GM04503 (cell line): ENCODE measurements at regions not wholly inside any gene's neighbourhood (a gene's known extent, or its start where the extent isn't known, plus 50 kb on each side); places are given as distances from the start of the nearest gene placed in this dataset.
"Not testable (repeated sequence)": the region's sequence is repeated elsewhere in the genome, so short reads cannot be mapped to it uniquely, and the experiment has no call there.

Source experiments
- DNase-seq: peaks from one replicate; pipeline ENCODE4 v3.0.0-alpha.2; 2012; ENCODE audit warnings: low read depth

GRCh38 chr7:106749165-106749564 is 88.2 kb upstream of the CCDC71L start:
- DNase-seq = no peak

GRCh38 chr7:106750773-106751172 is 89.8 kb upstream of the CCDC71L start:
- no peak for DNase-seq

- no peak for DNase-seq
Measured at GRCh38 chr7:106752367-106752766, 91.4 kb upstream of the CCDC71L start.

- DNase-seq = not testable (repeated sequence)
Measured at GRCh38 chr7:106755024-106755423, 94.1 kb upstream of the CCDC71L start.

- DNase-seq = no peak
Measured at GRCh38 chr7:106755641-106756040, 94.7 kb upstream of the CCDC71L start.

- DNase-seq = no peak
Measured at GRCh38 chr7:106756071-106756470, 95.1 kb upstream of the CCDC71L start.

GRCh38 chr7:106756884-106757283 is 95.9 kb upstream of the CCDC71L start:
- no peak for DNase-seq

- no peak for DNase-seq
Measured at GRCh38 chr7:106757846-106758245, 96.9 kb upstream of the CCDC71L start.

- not testable (repeated sequence) for DNase-seq
Measured at GRCh38 chr7:106762845-106763244, 101.9 kb upstream of the CCDC71L start.

GRCh38 chr7:106763717-106764116 is 101.4 kb upstream of the PIK3CG start:
- DNase-seq = no peak

GRCh38 chr7:106765727-106766355 is 99.2 kb upstream of the PIK3CG start:
- no peak for DNase-seq

- DNase-seq = no peak
Measured at GRCh38 chr7:106766551-106766950, 98.5 kb upstream of the PIK3CG start.

GRCh38 chr7:106767078-106767477 is 98.0 kb upstream of the PIK3CG start:
- no peak for DNase-seq

- no peak for DNase-seq
Measured at GRCh38 chr7:106767498-106768323, 97.4 kb upstream of the PIK3CG start.

GRCh38 chr7:106768324-106768751 is 96.7 kb upstream of the PIK3CG start:
- DNase-seq = no peak

GRCh38 chr7:106770191-106770590 is 94.9 kb upstream of the PIK3CG start:
- peak; percentile 86 for DNase-seq

- DNase-seq = no peak
Measured at GRCh38 chr7:106772655-106773108, 92.4 kb upstream of the PIK3CG start.

- DNase-seq = no peak
Measured at GRCh38 chr7:106773228-106773627, 91.9 kb upstream of the PIK3CG start.

- no peak for DNase-seq
Measured at GRCh38 chr7:106773721-106774120, 91.4 kb upstream of the PIK3CG start.

- DNase-seq = no peak
Measured at GRCh38 chr7:106774213-106774767, 90.8 kb upstream of the PIK3CG start.

- no peak for DNase-seq
Measured at GRCh38 chr7:106774768-106775551, 90.1 kb upstream of the PIK3CG start.

- DNase-seq = no peak
Measured at GRCh38 chr7:106775552-106775936, 89.5 kb upstream of the PIK3CG start.
